Inflammatory macrophage (primary cell): ENCODE measurements at regions not wholly inside any gene's neighbourhood (a gene's known extent, or its start where the extent isn't known, plus 50 kb on each side); places are given as distances from the start of the nearest gene placed in this dataset.

Experiments
- DNase-seq, 2 donors: peaks; one replicate each; pipeline ENCODE4 v3.0.0-alpha.2; 2020 to 2022

DNA sequence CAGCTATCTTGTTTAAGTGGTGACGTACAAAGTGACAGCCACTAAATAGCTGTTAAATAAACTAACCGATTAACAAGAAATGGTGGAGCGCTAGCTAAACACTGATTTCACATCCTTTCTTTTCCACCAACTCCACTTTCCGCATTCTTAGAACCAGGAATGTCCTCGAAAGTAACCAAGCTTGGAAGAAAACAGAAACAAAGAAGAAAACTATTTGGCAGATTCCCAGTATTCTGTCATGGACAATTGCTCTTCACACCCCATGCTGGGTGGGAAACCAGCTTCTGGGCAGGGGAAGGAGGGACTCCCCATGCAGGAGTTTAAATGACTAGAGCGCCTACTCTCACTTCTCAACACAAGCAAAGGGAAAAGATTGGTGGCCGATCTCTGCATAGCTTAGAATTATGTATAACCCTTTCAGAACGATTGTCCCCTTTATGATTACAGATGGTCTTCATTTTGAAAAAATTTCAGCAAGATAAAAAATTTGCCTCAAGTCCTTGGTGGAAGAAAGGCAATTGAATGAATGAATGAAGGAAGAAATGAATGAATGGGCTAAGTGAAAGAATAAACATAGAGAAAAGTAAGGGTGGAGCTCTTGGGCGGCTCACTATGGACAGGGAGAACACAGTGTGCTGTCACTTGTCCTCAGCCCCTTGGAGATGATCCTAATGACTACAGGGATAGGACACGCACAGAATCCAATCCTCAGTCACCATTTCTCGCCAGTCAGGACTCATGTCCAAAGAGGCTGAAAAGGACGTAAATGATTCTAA is 148.7 kb upstream of the NEDD9 start:
- no peak for DNase-seq

DNA sequence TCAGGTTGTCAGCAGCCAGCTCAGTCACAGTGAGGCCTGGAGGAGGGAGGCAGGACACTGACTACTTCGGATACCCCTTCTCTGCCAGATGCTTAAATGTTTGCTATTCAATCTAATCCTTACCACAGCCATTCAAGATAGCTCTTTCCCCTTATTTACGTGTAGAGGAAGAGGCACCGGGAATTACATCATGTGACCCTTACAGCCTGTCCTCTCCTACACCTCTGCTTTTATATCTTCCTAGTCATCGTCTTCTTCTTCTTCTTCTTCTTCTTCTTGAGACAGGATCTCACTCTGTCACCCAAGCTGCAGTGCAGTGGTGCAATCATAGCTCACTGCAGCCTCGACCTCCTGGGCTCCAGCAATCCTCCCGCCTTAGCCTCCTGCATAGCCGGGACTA is 148.1 kb upstream of the NEDD9 start:
- no peak for DNase-seq

DNA sequence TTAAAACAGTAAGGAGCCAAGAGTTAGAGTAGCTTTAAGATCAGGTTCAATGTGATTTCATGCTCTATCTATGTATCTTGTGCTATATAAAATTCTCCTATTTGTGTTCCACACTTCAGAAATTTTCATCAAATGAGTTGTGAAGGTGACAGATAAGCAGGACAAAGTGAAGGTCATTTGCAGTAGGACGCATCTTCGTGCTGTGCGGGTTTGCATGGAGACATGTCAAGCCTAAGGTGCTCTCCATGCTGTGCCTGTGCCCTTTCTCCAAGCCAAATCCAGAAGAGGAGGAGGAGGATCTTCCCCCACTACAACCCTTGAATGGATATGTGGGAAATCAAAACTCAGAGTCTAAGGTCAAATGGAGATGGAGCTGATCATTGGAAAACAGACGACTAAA is 147.3 kb upstream of the NEDD9 start:
- DNase-seq, result no peak

DNA sequence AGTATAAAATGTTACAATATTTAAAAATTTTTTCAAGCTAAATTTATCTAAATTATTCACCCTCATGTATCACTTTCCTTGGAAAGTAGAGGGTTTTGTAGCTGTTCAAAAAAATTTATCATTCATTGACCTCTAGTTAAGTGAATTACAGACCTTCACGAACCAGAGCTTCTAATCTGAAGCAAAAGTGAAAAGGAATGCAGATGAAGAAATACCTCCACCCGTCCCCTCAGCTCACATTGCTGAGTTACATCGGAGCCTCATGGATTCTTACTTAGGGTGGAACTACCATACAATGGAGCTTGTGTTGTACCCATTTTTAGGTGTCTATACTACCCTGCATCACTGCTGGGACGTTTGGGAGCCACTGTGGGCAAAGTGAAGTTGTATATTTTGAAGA is 146.2 kb upstream of the NEDD9 start:
- no peak for DNase-seq

DNA sequence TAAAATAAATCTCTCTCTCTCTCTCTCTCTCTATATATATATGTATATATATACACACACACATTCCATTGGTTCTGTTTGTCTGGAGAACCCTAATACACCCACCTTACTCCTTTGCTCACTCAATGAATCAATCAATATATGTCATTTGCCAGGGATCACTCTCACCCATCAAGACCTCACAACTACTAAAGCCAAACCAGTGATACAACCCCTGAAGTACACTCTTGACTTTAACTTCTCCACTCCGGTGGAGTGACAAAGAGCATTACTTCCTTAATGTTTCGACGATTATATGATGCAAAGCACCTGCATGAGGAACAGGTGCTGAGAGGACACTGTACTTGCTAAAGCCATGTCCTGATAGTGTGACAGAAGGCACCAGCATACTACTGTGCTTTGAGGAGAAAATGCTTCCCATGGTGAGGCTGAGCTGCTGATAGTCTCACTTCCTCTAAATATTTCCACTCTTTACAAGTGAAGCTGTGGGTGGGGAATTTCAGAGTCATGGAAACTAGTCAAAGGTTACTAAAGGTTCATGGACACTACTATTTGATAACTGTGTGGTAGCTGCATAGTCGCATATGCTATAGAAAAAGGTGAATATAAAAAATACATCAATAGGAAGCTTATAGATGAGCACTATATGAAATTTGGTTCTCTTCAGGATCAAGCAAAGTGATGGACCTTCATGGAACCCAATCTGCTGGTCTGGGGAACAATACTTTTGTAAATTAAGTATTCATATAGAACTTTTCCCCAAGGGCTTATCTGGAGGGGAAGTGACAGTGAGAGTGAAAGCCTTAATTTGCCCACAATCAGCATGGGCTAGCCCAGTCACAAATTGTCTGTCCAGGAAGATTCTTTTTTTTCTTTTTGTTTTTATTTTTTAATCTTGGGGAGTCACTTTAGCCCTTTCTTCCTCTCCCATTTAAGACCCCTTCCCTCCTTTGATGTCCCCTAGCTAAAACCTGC is 141.9 kb upstream of the NEDD9 start:
- peak; percentile 88 to 92 for DNase-seq

DNA sequence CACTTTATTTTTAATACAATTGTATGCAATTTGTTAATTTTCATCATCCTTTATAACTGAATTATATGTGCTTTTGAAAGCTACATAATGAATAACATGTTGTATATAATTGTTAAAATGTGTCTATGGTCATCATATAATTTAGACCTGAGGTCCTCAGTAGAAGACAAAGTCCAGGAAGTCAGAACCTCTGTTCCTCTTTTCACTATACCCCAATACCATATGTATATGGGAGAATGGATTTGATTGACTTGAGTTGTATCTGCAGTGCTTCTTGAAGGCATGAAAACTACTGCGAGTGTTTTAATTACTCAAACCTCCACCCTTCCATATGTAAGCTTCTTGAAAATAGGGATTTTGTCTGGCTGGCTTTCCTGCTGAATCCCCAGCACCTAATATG is 140.7 kb upstream of the NEDD9 start:
- no peak for DNase-seq

DNA sequence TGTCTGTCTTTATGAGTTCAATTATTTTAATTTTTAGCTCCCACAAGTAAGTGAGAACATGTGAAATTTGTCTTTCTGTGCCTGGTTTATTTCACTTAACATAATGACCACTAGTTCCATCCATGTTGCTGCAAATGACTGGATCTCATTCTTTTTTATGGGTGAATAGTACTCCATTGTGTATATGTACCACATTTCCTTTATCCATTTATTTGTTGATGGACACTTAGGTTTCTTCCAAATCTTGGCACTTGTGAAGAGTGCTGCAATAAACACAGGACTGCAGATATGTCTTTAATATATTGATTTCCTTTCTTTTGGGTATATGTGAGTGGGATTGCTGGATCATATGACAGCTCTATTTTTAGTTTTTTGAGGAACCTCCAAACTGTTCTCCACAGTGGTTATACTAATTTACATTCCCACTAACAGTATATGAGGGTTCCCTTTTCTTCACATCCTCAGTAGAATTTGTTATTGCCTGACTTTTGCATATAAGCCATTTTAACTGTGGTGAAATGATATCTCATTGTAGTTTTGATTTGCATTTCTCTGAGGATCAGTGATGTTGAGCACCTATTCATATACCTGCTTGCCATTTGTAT is 139.8 kb upstream of the NEDD9 start:
- peak; percentile 57 to 80 for DNase-seq

DNA sequence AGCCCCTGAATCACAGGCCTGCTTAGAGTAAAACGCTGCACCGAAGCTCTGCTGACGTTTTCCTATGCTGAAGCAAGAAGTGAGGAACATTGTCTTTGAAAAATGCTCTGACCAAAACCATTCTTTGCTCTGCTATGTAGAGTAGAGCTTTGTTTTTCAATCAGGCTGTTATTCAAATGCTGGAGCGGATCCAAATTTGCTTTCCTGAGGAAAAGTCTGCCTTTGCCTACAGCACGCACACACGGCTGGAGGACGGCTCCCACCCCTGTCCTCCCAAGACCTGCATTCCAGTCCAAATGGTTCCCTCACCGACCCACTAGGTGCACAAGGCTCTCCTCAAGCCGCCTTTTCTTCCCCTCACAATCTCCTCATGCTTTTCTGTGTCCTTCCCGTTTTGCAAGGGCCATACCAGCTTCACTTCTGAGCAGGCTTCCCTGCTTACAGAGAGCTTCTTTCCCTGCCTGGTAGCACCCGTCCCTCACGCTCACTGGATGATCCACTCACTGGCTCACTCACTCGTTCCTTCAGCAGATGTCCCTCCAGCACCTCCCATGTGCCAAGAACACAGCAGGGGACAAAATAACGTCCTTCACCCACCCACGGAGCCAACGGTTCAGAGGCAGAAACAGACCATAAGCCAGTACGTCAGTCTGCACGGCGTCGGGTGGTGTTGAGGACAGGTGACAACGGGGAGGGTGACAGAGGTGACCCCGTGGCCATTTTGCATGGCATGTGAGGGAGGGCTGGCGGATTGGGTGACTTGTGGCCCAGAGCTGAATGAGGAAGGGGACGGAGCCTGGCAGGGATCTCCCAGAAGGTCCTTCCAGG is 137.9 kb upstream of the NEDD9 start:
- no peak for DNase-seq

DNA sequence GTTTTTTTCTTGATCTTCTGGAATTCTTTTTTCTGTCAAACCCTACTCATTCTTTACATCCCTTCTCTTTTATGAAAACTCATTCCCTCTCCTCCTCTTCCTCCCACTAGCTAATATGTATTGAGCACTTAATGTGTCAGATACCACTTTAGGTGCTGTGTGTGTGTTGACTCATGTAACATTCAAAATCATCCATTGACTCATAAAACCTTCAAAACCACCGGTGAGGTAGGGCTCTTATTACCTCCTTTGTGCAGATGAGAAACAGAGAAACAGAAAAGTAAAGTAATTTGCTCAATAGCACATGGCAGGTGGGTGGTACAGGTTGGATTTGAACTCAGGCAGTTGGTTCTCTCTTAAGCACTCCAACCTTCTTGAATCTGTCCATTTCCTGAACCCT is 136.3 kb upstream of the NEDD9 start:
- no peak for DNase-seq

DNA sequence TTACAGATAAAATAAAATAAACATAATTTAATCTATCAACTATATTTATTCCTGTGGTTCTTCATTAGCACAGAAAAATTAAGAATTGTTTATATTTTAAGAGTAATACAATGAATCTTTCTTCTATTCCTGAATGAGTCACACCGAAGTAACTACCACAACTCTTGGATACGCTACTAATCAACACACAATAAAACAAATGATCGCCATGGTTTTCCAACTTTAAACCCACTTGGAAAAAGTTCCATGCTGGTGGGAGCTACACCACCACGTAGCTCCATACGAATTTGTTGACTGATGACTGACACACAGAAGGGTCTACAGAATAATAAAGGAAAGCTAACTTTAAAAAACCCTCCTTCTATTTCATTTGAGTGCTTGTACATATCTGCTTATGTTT is 135.8 kb upstream of the NEDD9 start:
- no peak for DNase-seq

DNA sequence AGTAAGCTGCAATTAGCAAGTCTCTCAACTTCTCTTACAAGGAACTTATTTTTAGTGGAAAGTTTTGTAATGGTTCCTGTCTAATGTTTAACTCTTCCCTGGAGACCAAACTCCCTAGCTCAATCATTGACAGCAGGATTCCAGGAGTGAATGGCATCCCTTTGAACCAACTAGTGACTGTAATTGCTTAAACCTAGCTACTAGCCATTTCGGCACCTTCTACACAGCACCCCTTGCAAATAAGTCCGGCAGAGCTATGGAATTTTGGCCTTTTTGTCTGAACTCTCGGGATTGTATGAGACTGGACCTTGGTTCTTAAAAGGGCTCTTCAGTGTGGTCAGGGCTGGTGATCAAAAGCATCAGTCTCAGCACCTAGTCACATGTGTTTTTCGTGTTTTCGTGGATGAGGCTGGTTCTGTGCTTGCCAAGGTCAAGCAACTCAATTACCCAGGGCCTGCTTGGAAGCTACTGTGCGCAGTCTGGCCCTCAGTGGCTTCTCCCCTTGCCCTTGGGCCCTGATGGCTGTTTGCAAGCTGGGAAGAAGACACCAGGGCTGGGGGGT is 135.3 kb upstream of the NEDD9 start:
- DNase-seq, result peak in 1 of 2 donors; percentile 28

DNA sequence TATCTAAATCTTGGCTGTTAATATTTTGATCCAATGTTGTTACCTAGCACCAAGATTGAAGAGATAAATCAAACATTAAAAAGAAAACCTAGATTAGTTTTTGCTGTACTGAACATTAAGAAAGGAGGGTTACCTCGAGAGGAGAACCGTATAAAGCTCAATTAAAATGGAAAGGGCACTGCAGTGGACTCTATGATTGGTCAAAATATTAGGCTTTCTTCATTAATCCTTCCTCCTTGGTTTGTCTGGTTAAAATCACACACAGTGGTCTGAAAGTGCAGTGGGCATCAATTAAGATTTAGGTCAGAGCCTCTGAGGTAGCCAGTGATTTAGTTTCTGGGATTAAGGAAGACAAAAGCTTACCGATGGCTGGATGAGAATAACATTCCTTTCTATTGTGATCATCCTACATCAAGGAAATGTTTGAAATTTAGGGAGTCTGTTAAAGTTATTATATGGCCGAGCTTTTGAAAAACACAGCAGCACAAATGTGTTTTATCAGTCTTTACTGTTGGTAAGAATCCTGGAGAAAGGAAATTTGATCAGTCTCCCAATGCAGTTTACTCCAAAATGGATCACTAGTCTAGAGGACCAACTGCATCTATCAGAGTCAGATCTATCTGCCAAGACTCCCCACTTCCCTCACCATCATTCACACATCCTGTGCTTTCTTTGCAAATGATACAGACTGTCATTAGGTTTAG is 134.6 kb upstream of the NEDD9 start:
- DNase-seq, result no peak

DNA sequence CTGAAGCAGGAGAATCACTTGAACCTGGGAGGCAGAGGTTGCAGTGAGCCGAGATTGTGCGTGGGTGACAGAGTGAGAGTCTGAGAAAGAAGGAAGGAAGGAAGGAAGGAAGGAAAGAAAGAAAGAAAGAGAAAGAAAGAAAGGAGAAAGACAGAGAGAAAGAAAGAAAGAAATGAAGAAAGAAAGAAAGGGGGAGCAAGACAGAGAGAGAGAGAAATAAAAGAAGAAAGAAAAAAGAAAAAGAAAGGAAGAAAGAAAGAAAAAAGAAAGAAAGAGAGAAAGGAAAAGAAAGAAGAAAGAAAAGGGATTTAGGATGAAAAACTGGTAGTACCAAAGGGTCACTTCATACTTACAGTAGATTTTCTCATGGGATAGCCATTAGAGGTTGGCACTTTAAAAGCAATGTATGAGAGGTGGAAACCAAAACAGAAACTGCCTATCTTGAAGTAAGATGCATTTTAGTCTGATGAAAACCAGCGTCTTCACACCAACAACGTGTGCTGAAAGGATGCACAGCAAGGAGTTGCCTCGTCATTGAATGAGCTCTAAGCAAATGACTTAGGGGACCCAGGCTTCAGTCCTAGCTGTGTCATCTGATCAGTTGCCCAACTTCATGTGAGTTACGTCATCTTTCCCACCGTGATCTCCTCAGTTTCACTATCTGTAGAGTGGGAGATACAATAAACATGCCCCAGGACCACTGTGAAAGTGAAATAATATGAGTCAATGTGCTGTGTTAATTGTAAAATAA is 133.9 kb upstream of the NEDD9 start:
- DNase-seq, result peak; percentile 62 to 72

DNA sequence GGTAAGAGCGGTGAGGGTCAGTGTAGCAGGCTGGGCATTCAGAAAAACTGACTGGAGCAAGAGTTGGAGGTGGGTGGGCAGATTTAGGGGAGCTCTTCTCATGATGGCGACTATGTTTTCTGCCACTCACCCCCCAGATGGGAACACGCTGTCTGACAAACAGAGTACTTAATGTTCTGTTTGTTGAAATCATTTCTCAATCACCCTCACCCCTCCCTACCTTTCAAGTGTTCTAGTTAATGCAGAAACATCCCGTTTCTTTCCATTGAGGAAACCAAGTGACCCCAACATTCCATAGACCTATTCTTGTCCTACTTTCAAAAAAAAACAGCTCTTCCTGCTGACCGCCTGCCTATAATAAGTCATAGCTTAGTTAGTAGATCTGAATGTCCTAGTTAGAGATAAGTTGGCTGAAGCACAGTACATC is 132.5 kb upstream of the NEDD9 start:
- no peak for DNase-seq

DNA sequence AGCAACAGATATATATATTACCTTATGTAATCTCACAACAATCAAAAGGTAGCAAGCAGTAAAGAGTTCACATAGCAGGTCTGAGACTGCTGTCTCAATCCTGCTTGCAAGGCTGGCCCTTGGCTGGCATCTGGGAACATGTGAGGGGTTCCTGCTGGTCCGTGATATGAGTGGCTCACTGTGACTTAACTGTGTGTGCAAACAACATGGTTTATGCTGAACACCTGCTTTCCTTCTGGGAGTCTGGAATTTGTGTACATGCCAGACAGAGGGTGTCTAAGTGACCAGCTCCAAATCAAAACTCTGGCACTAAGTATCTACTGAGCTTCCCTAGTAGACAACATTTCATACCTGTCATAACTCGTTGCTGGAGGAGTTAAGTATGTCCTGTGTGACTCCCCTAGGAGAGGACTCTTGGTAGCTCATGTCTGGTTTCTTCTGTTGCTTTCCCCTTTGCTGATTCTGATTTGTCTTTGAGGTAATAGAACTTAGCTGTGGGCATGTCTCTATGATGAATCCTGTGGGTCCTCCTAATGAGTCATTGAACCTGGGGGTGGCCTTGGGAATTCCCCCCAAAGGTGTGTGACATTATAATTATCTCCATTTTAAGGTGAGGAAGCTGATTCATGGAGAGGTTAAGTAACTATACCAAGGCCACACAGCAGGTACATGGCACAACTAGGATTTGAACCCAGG is 131.6 kb upstream of the NEDD9 start:
- DNase-seq, result no peak

DNA sequence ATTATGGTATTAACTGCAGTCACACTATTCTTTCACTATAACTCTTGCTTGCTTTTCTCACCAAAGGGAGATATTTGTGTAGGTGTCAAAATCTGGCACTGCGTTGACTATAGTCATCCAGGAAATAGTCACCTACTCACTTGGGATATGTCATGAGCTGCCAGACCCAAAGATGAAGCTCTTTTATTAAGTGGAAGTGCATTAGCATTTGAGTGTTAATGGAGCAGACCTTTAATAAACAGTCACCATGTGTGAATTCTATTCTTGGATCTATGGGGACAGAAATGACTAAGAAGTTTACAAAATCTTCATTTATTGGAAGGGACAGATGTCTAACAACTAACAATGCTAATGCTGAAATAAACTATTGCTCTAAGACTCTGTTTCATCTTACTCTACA is 130.1 kb upstream of the NEDD9 start:
- DNase-seq, result peak; percentile 64 to 72

DNA sequence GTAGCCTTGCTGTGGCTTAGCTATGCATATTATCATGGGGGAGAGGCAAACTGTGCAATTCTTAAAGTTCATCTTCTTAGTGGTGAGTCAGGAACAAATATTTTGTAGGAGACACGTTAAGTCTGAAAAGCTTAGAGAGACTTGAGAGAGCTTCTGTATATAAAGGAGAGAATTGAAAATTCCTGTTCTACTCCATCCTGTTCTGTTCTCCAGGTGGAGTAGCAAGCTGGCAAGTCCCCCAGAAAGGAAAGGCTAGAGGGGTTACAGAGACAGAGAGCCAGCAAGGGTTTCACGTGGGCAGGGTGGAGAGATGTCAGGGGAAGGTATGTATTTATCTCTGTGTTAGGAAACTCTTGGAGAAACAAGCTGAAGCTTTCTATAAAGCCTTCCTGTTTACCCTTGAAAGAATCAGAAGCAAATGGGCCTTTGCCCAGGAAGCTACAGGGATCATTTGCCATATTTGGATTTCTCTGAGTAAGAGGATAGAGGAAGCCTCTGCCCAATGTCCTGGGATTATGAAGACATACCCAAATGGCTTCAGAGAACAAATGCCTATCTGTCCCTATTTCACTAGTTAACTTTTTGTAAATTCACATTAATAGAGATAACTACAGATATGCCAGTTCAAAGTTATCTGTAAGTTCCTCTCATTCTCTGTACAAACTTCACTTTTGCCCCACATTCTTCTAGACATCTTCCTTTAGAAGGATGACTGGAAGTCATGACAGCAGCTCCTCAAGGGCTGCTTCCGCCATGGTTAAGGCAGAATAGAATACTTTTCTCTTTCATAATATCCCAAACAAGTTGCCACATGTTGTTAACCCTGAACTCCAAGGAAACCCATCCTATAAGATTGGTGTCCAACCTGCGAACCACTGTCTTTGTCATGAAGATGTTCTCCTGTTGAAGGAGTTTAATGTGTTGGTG is 126.7 kb upstream of the NEDD9 start:
- peak; percentile 56 to 61 for DNase-seq

DNA sequence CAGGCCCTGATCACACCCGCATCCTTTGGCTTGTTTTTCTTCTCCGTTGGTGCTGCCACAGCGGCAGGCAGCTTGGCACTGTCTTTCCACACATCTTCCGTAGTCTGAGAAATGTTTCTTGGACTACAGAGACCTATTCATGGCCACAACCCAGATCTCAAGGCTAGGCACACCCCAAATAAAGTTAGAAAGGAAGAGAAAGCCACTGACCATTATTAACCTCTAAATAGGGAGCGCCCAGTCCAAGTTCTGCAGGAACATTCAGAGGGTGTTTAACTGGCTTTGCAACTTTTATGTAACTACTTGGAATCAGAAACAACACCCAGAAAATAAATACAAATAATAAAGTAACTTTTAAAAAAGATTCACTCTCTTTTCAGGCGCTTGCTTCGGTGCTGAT is 124.8 kb upstream of the NEDD9 start:
- no peak for DNase-seq
